H9 (cell line): ENCODE measurements at regions not wholly inside any gene's neighbourhood (a gene's known extent, or its start where the extent isn't known, plus 50 kb on each side); places are given as distances from the start of the nearest gene placed in this dataset.
A peak's percentile ranks its signal among the peaks of the same experiment; 100 is the strongest.

Source experiments
- DNase-seq: peaks from one replicate; pipeline ENCODE4 v3.0.0-alpha.2; 2017
- H2AFZ ChIP-seq: one replicate; pipeline ENCODE4 v1.6.1; 2013; ENCODE audit warnings: mild to moderate bottlenecking, low read length, control low read depth, moderate library complexity
- H2AK5ac ChIP-seq: 2 replicates; pipeline ENCODE4 v1.6.1; 2013; ENCODE audit warnings: low read length, control low read depth, mixed read lengths; ENCODE audit not compliant: insufficient read length
- H2BK120ac ChIP-seq: one replicate; pipeline ENCODE4 v1.6.1; 2013; ENCODE audit warnings: low read depth, mild to moderate bottlenecking, low read length, control low read depth, inconsistent platforms; ENCODE audit not compliant: poor library complexity, severe bottlenecking
- H2BK12ac ChIP-seq: 2 replicates; pipeline ENCODE4 v1.6.1; 2013; ENCODE audit warnings: low read length, control low read depth, mixed read lengths, low read depth; ENCODE audit not compliant: insufficient read length
- H2BK15ac ChIP-seq: 2 replicates; pipeline ENCODE4 v1.6.1; 2013; ENCODE audit warnings: low read depth, low read length, control low read depth
- H2BK20ac ChIP-seq: one replicate; pipeline ENCODE4 v1.6.1; 2013; ENCODE audit warnings: low read depth, mild to moderate bottlenecking, low read length, control low read depth, inconsistent platforms; ENCODE audit not compliant: poor library complexity, severe bottlenecking
- H2BK5ac ChIP-seq: 2 replicates; pipeline ENCODE4 v1.6.1; 2013; ENCODE audit warnings: low read length, control low read depth, mixed read lengths; ENCODE audit not compliant: insufficient read length
- H3K14ac ChIP-seq: 2 replicates; pipeline ENCODE4 v1.6.1; 2013; ENCODE audit warnings: low read length, control low read depth; ENCODE audit not compliant: insufficient read depth
- H3K18ac ChIP-seq: 2 replicates; pipeline ENCODE4 v1.6.1; 2013; ENCODE audit warnings: low read depth, mild to moderate bottlenecking, mixed read lengths, low read length, control low read depth; ENCODE audit not compliant: insufficient read length
- H3K23ac ChIP-seq: 2 replicates; pipeline ENCODE4 v1.6.1; 2013; ENCODE audit warnings: low read length, control low read depth, mixed read lengths, low read depth; ENCODE audit not compliant: insufficient read length
- H3K23me2 ChIP-seq: 2 replicates; pipeline ENCODE4 v1.6.1; 2013; ENCODE audit warnings: low read depth, mild to moderate bottlenecking, mixed read lengths, low read length, control low read depth; ENCODE audit not compliant: insufficient read length, poor library complexity, severe bottlenecking
- H3K27ac ChIP-seq: 2 replicates; pipeline ENCODE4 v1.5.1; 2013; ENCODE audit warnings: low read length, control low read depth, mixed read lengths, low read depth; ENCODE audit not compliant: insufficient read length
- H3K27me3 ChIP-seq: 2 replicates; pipeline ENCODE4 v1.6.1; 2013; ENCODE audit warnings: low read length, control low read depth, inconsistent platforms; ENCODE audit not compliant: insufficient read depth
- H3K4ac ChIP-seq: 2 replicates; pipeline ENCODE4 v1.6.1; 2013; ENCODE audit warnings: low read depth, mild to moderate bottlenecking, control low read depth, inconsistent platforms, low read length, moderate library complexity
- H3K4me1 ChIP-seq: 2 replicates; pipeline ENCODE4 v1.6.1; 2013; ENCODE audit warnings: low read length, control low read depth, inconsistent platforms; ENCODE audit not compliant: insufficient read depth
- H3K4me2 ChIP-seq: 2 replicates; pipeline ENCODE4 v1.6.1; 2013; ENCODE audit warnings: low read length, control low read depth, mixed read lengths; ENCODE audit not compliant: insufficient read length, insufficient read depth
- H3K56ac ChIP-seq: 2 replicates; pipeline ENCODE4 v1.6.1; 2013; ENCODE audit warnings: low read depth, mild to moderate bottlenecking, mixed read lengths, low read length, control low read depth; ENCODE audit not compliant: insufficient read length
- H3K79me1 ChIP-seq: 2 replicates; pipeline ENCODE4 v1.6.1; 2013; ENCODE audit warnings: low read depth, mild to moderate bottlenecking, moderate library complexity, low read length, control low read depth, inconsistent platforms; ENCODE audit not compliant: insufficient read depth, poor library complexity, severe bottlenecking
- H3K79me2 ChIP-seq: 2 replicates; pipeline ENCODE4 v1.6.1; 2013; ENCODE audit warnings: low read length, control low read depth, inconsistent platforms; ENCODE audit not compliant: insufficient read depth
- H3K9ac ChIP-seq: 2 replicates; pipeline ENCODE4 v1.6.1; 2013; ENCODE audit warnings: low read length, control low read depth, mixed read lengths; ENCODE audit not compliant: insufficient read length; ENCODE audit errors: extremely low read depth
- H3K9me3 ChIP-seq: one replicate; pipeline ENCODE4 v1.6.1; 2013; ENCODE audit warnings: low read depth, low read length, inconsistent platforms; ENCODE audit not compliant: control insufficient read depth
- H3T11ph ChIP-seq: one replicate; pipeline ENCODE4 v1.6.1; 2013; ENCODE audit warnings: mild to moderate bottlenecking, low read length, control low read depth, inconsistent platforms
- H4K20me1 ChIP-seq: one replicate; pipeline ENCODE4 v1.6.1; 2013; ENCODE audit not compliant: control insufficient read depth, insufficient read length, insufficient read depth
- H4K5ac ChIP-seq: 2 replicates; pipeline ENCODE4 v1.6.1; 2013; ENCODE audit warnings: low read depth, mild to moderate bottlenecking, mixed read lengths, low read length, control low read depth; ENCODE audit not compliant: insufficient read length
- H4K8ac ChIP-seq: replicated peaks from 2 replicates; pipeline ENCODE4 v1.6.1; 2013; ENCODE audit warnings: low read length, control low read depth, mixed read lengths, low read depth; ENCODE audit not compliant: insufficient read length
- H4K91ac ChIP-seq: 2 replicates; pipeline ENCODE4 v1.6.1; 2013; ENCODE audit warnings: low read depth, mild to moderate bottlenecking, moderate library complexity, mixed read lengths, low read length, control low read depth; ENCODE audit not compliant: insufficient read length
- H3K27ac Mint-ChIP-seq, 3 experiments: 2 replicates in 2 of 3; 3 replicates in 1 of 3; pipeline ENCODE4 v1.8.0; 2020 to 2021; ENCODE audit warnings: mixed read lengths in 3 of 3, mild to moderate bottlenecking in 1 of 3, moderate library complexity in 1 of 3
- H3K27me3 Mint-ChIP-seq: 2 replicates; pipeline ENCODE4 v1.8.0; 2021; ENCODE audit warnings: low read depth, mild to moderate bottlenecking, moderate library complexity, mixed read lengths
- H3K36me3 Mint-ChIP-seq, 3 experiments: 2 replicates in 2 of 3; 3 replicates in 1 of 3; pipeline ENCODE4 v1.8.0; 2020 to 2021; ENCODE audit warnings: low read depth in 3 of 3, mixed read lengths in 3 of 3; ENCODE audit not compliant: insufficient read depth in 1 of 3
- H3K4me1 Mint-ChIP-seq, 2 experiments: 2 replicates each; pipeline ENCODE4 v1.8.0; 2020; ENCODE audit warnings: mixed read lengths in 2 of 2
- H3K4me3 Mint-ChIP-seq, 2 experiments: 2 replicates in 1 of 2; 3 replicates in 1 of 2; pipeline ENCODE4 v1.8.0; 2020 to 2021; ENCODE audit warnings: mild to moderate bottlenecking in 2 of 2, mixed read lengths in 2 of 2, moderate library complexity in 1 of 2
- H3K9me3 Mint-ChIP-seq, 2 experiments: 2 replicates in 1 of 2; 3 replicates in 1 of 2; pipeline ENCODE4 v1.8.0; 2020; ENCODE audit warnings: mild to moderate bottlenecking in 2 of 2, mixed read lengths in 2 of 2, moderate library complexity in 1 of 2
- WGBS: extraction: QIAGEN DNeasy Blood & Tissue Kit; methylation state at CpG from one replicate; pipeline ENCODE4 v1.1.7; 2013; ENCODE audit warnings: missing lambda C conversion rate, low lambda C conversion rate, mixed read lengths; ENCODE audit not compliant: insufficient read length; ENCODE audit errors: extremely low coverage; 5-methylcytosine and 5-hydroxymethylcytosine counted together
- TF ChIP-seq, protein P1 (sequence below): fragments of 200-600 bp; sonication (generic); conservative IDR thresholded peaks from 3 replicates; pipeline ENCODE4 v1.8.0; 2021; ENCODE audit warnings: antibody characterized with exemption, mild to moderate bottlenecking

DNA sequence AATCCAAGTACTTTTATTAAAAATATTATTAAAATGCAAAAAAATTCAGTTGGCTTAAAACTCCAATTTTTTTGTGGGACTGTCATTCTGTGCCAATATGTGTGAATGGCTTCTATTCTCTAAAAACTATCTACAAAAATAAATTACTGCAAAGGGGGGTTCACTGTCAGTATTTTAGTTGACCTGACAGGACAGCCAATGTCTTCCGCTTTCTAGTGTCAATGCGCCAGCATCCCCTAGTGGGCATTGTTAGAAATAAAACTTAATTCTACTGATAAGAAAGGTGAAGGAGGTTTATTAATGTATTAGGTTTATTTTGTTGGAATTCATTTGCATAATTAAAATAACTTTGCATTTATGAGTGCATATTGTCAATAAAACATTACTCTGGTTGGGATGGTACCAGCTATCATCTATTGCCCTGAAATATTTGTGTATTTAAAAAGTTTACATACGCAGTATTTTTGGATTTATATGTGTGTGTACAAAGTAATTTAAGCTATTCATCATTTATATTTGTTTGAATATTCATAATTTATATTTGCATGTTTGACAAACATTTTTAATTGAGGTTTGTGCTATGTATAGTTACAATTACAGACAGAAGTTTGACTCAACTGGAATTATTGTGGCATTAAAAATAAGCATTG is 527.2 kb downstream of the FLRT2 start:
- Histone ChIP-seq H3T11ph (no peak overlapping the region), H3K9ac (no peak overlapping the region), H4K5ac (no peak overlapping the region), H4K20me1 (no peaks in the 10 kb centered on the region), H2AK5ac (no peak overlapping the region), H2BK120ac (no peak overlapping the region), H3K18ac (no peak overlapping the region), H3K27ac (no peak overlapping the region), H3K23me2 (no peaks in the 10 kb centered on the region), H3K4me2 (no peak overlapping the region), H3K56ac (no peak overlapping the region), H3K79me1 (no peaks in the 10 kb centered on the region), H2BK12ac (no peak overlapping the region), H3K14ac (no peak overlapping the region), H4K91ac (no peak overlapping the region), H2AFZ (no peak overlapping the region), H3K27me3 (no peaks in the 10 kb centered on the region), H3K4me1 (no peaks in the 10 kb centered on the region), H3K23ac (no peak overlapping the region), H3K9me3 (no peaks in the 10 kb centered on the region), H4K8ac (no peak overlapping the region), H3K79me2 (no peaks in the 10 kb centered on the region), H3K4ac (no peak overlapping the region), H2BK20ac (no peak overlapping the region), H2BK5ac (no peak overlapping the region), H2BK15ac (no peak overlapping the region)
- WGBS: no CpG with 5 or more reads among the region's 3 CpGs
- Mint-ChIP-seq H3K4me1 (no peaks in the 10 kb centered on the region), H3K36me3 (no peaks in the 10 kb centered on the region), H3K9me3 (no peaks in the 10 kb centered on the region), H3K27ac (no peak overlapping the region), H3K4me3 (no peak overlapping the region), H3K27me3 (no peaks in the 10 kb centered on the region)
- TF ChIP-seq, protein P1, sequence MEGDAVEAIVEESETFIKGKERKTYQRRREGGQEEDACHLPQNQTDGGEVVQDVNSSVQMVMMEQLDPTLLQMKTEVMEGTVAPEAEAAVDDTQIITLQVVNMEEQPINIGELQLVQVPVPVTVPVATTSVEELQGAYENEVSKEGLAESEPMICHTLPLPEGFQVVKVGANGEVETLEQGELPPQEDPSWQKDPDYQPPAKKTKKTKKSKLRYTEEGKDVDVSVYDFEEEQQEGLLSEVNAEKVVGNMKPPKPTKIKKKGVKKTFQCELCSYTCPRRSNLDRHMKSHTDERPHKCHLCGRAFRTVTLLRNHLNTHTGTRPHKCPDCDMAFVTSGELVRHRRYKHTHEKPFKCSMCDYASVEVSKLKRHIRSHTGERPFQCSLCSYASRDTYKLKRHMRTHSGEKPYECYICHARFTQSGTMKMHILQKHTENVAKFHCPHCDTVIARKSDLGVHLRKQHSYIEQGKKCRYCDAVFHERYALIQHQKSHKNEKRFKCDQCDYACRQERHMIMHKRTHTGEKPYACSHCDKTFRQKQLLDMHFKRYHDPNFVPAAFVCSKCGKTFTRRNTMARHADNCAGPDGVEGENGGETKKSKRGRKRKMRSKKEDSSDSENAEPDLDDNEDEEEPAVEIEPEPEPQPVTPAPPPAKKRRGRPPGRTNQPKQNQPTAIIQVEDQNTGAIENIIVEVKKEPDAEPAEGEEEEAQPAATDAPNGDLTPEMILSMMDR: peak; percentile 88
- no peak for DNase-seq
